ENCODE measurements at regions not wholly inside any gene's neighbourhood (a gene's known extent, or its start where the extent isn't known, plus 50 kb on each side); places are given as distances from the start of the nearest gene placed in this dataset.

GRCh38 chr7:69440976-69441375, 157.3 kb upstream of the AUTS2 start:
- TF ChIP-seq CTCF (IDR thresholded peaks at IDR 0.05; ENCODE audit: borderline replicate concordance, extremely low read depth, low read length, poor library complexity, severe bottlenecking) = no peak
- TF ChIP-seq EZH2 (IDR thresholded peaks at IDR 0.05; ENCODE audit: borderline replicate concordance, low read depth, low read length, severe bottlenecking) = no peak

All from DND-41 (cell line).